Liver (tissue), 8 donors: ENCODE measurements at regions not wholly inside any gene's neighbourhood (a gene's known extent, or its start where the extent isn't known, plus 50 kb on each side); places are given as distances from the start of the nearest gene placed in this dataset.
"Not testable (repeated sequence)": the region's sequence is repeated elsewhere in the genome, so short reads cannot be mapped to it uniquely, and the experiment has no call there.

Experiments used
- DNase-seq: peaks from one replicate; pipeline ENCODE4 v3.0.0-alpha.2; 2017; ENCODE audit warnings: low spot score
- H3K27ac ChIP-seq, 2 donors: one replicate each; pipeline ENCODE4 v1.7.0; 2013; ENCODE audit warnings: inconsistent platforms in 2 of 2, low read length in 2 of 2, control low read depth in 1 of 2, low read depth in 1 of 2, mild to moderate bottlenecking in 1 of 2
- H3K27me3 ChIP-seq, 4 donors: one replicate each; pipeline versions ENCODE4 v1.6.1 to v1.7.0; 2013; ENCODE audit warnings: low read length in 3 of 4, inconsistent platforms in 1 of 4, mild to moderate bottlenecking in 1 of 4, moderate library complexity in 1 of 4; ENCODE audit not compliant: control insufficient read depth in 4 of 4, insufficient read depth in 4 of 4
- H3K36me3 ChIP-seq, 4 donors: one replicate each; pipeline versions ENCODE4 v1.6.1 to v1.7.0; 2013; ENCODE audit warnings: low read length in 3 of 4, mild to moderate bottlenecking in 3 of 4, low read depth in 1 of 4, moderate library complexity in 1 of 4; ENCODE audit not compliant: control insufficient read depth in 4 of 4, insufficient read depth in 3 of 4
- H3K4me1 ChIP-seq, 4 donors: one replicate each; pipeline versions ENCODE4 v1.6.1 to v1.7.0; 2013; ENCODE audit warnings: low read length in 3 of 4, mild to moderate bottlenecking in 3 of 4, moderate library complexity in 1 of 4; ENCODE audit not compliant: control insufficient read depth in 4 of 4, insufficient read depth in 4 of 4
- H3K4me3 ChIP-seq, 3 donors: one replicate each; pipeline versions ENCODE4 v1.6.1 to v1.7.0; 2013; ENCODE audit warnings: low read length in 3 of 3, control low read depth in 1 of 3, low read depth in 1 of 3, mild to moderate bottlenecking in 1 of 3
- H3K9ac ChIP-seq, 2 donors: one replicate each; pipeline ENCODE4 v1.7.0; 2013; ENCODE audit warnings: low read length in 2 of 2, mild to moderate bottlenecking in 2 of 2, moderate library complexity in 2 of 2, control low read depth in 1 of 2, low read depth in 1 of 2
- H3K9me3 ChIP-seq, 4 donors: one replicate each; pipeline versions ENCODE4 v1.6.1 to v1.7.0; 2013; ENCODE audit warnings: low read length in 3 of 4; ENCODE audit not compliant: control insufficient read depth in 4 of 4
- EGR1 ChIP-seq, 2 donors: IDR thresholded peaks; 2 replicates each; pipeline ENCODE4 v1.6.1; 2016 to 2018; ENCODE audit warnings: antibody characterized with exemption in 2 of 2, low read depth in 2 of 2
- FOXA1 ChIP-seq: IDR thresholded peaks from 2 replicates; pipeline ENCODE4 v1.6.1; 2016; ENCODE audit warnings: antibody characterized with exemption
- GABPA ChIP-seq, 2 donors: IDR thresholded peaks in 1 of 2; conservative IDR thresholded peaks in 1 of 2; 2 replicates each; pipeline ENCODE4 v1.6.1; 2016; ENCODE audit warnings: antibody characterized with exemption in 2 of 2, mild to moderate bottlenecking in 1 of 2, moderate library complexity in 1 of 2
- HNF4A ChIP-seq, 2 donors: conservative IDR thresholded peaks; 2 replicates each; pipeline ENCODE4 v1.6.1; 2016; ENCODE audit warnings: antibody characterized with exemption in 2 of 2, mild to moderate bottlenecking in 2 of 2
- HNF4G ChIP-seq: IDR thresholded peaks from 2 replicates; pipeline ENCODE4 v1.6.1; 2016; ENCODE audit warnings: antibody characterized with exemption
- NR2F2 ChIP-seq: IDR thresholded peaks from 2 replicates; pipeline ENCODE4 v1.6.1; 2016; ENCODE audit warnings: antibody characterized with exemption
- RAD21 ChIP-seq, 2 donors: IDR thresholded peaks; 2 replicates each; pipeline ENCODE4 v1.6.1; 2016; ENCODE audit warnings: antibody characterized with exemption in 2 of 2, mild to moderate bottlenecking in 2 of 2
- RXRA ChIP-seq, 2 donors: IDR thresholded peaks; 2 replicates each; pipeline ENCODE4 v1.6.1; 2017 to 2018; ENCODE audit warnings: antibody characterized with exemption in 2 of 2, mild to moderate bottlenecking in 1 of 2
- SP1 ChIP-seq: IDR thresholded peaks from 2 replicates; pipeline ENCODE4 v1.6.1; 2018; ENCODE audit warnings: antibody characterized with exemption, mild to moderate bottlenecking
- TAF1 ChIP-seq: conservative IDR thresholded peaks from 2 replicates; pipeline ENCODE4 v1.6.1; 2016; ENCODE audit warnings: antibody characterized with exemption, mild to moderate bottlenecking
- YY1 ChIP-seq: IDR thresholded peaks from 2 replicates; pipeline ENCODE4 v1.6.1; 2016; ENCODE audit warnings: antibody characterized with exemption, mild to moderate bottlenecking
- WGBS: extraction: QIAGEN DNeasy Blood & Tissue Kit; methylation state at CpG from one replicate; pipeline ENCODE4 v1.1.7; 2013; 5-methylcytosine and 5-hydroxymethylcytosine counted together
- TF ChIP-seq, protein P1 (sequence below): IDR thresholded peaks from 2 replicates; pipeline ENCODE4 v1.6.1; 2016; ENCODE audit warnings: antibody characterized with exemption
- TF ChIP-seq, protein P2 (sequence below): fragments of 150-350 bp; IDR thresholded peaks from 2 replicates; pipeline ENCODE4 v1.5.1; 2017; ENCODE audit warnings: improper control_type of control experiment, low read depth, low read length; ENCODE audit not compliant: missing input control
- TF ChIP-seq, protein P3 (sequence below): IDR thresholded peaks from 2 replicates; pipeline ENCODE4 v1.6.1; 2016; ENCODE audit warnings: antibody characterized with exemption
- TF ChIP-seq, protein P4 (sequence below): IDR thresholded peaks from 2 replicates; pipeline ENCODE4 v1.6.1; 2016; ENCODE audit warnings: antibody characterized with exemption
- donor health status: healthy.
- donor health status: healthy.
- donor health status: healthy.
- donor health status: healthy.
- donor health status: healthy.

DNA sequence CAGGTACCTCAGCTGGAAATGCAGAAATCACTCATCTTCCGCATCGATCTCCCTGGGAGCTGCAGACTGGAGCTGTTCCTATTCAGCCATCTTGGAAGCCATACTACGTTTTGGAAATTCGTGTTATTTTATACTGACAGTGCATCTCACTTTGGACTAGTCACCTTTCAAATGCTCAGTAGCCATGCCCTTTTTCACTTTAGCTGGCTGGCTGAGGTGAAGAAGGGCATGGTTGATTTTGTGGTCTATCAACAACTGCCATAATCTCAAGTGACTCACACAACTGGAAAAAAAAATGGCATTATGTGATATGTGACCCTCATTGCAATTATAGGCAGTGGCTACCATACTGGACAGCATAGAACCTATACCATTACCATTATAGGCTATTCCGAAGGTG lies 100.5 kb downstream of the CCDC71L start:
- Histone ChIP-seq H3K9me3 (no peaks in the 10 kb centered on the region), H3K4me1 (no peaks in the 10 kb centered on the region), H3K27me3 (no peaks in the 10 kb centered on the region), H3K36me3 (no peaks in the 10 kb centered on the region), H3K9ac (no peak overlapping the region), H3K27ac (no peak overlapping the region), H3K4me3 (no peak overlapping the region)
- DNase-seq = no peak
- TF ChIP-seq YY1 = no peak
- TF ChIP-seq HNF4G = no peak
- no peak for TF ChIP-seq RAD21 (IDR thresholded peaks at IDR 0.05)
- TF ChIP-seq EGR1 (IDR thresholded peaks at IDR 0.05; ENCODE audit: low read depth in 2 of 2) = no peak
- no peak for TF ChIP-seq SP1
- TF ChIP-seq RXRA (IDR thresholded peaks at IDR 0.05) = no peak
- TF ChIP-seq, protein P1, sequence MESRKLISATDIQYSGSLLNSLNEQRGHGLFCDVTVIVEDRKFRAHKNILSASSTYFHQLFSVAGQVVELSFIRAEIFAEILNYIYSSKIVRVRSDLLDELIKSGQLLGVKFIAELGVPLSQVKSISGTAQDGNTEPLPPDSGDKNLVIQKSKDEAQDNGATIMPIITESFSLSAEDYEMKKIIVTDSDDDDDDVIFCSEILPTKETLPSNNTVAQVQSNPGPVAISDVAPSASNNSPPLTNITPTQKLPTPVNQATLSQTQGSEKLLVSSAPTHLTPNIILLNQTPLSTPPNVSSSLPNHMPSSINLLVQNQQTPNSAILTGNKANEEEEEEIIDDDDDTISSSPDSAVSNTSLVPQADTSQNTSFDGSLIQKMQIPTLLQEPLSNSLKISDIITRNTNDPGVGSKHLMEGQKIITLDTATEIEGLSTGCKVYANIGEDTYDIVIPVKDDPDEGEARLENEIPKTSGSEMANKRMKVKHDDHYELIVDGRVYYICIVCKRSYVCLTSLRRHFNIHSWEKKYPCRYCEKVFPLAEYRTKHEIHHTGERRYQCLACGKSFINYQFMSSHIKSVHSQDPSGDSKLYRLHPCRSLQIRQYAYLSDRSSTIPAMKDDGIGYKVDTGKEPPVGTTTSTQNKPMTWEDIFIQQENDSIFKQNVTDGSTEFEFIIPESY = no peak
- TF ChIP-seq, protein P2, sequence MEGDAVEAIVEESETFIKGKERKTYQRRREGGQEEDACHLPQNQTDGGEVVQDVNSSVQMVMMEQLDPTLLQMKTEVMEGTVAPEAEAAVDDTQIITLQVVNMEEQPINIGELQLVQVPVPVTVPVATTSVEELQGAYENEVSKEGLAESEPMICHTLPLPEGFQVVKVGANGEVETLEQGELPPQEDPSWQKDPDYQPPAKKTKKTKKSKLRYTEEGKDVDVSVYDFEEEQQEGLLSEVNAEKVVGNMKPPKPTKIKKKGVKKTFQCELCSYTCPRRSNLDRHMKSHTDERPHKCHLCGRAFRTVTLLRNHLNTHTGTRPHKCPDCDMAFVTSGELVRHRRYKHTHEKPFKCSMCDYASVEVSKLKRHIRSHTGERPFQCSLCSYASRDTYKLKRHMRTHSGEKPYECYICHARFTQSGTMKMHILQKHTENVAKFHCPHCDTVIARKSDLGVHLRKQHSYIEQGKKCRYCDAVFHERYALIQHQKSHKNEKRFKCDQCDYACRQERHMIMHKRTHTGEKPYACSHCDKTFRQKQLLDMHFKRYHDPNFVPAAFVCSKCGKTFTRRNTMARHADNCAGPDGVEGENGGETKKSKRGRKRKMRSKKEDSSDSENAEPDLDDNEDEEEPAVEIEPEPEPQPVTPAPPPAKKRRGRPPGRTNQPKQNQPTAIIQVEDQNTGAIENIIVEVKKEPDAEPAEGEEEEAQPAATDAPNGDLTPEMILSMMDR = no peak
- no peak for TF ChIP-seq NR2F2
- TF ChIP-seq FOXA1 = no peak
- no peak for TF ChIP-seq HNF4A (conservative IDR thresholded peaks at IDR 0.05)
- no peak for TF ChIP-seq TAF1
- TF ChIP-seq, protein P3, sequence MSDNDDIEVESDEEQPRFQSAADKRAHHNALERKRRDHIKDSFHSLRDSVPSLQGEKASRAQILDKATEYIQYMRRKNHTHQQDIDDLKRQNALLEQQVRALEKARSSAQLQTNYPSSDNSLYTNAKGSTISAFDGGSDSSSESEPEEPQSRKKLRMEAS = no peak
- TF ChIP-seq GABPA (IDR thresholded peaks at IDR 0.05 in 1 of 2, conservative IDR thresholded peaks at IDR 0.05 in 1 of 2) = no peak
- TF ChIP-seq, protein P4, sequence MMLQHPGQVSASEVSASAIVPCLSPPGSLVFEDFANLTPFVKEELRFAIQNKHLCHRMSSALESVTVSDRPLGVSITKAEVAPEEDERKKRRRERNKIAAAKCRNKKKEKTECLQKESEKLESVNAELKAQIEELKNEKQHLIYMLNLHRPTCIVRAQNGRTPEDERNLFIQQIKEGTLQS = no peak
- whole genome bisulfite sequencing = 93% methylated on average over 5 of the region's 5 CpGs

DNA sequence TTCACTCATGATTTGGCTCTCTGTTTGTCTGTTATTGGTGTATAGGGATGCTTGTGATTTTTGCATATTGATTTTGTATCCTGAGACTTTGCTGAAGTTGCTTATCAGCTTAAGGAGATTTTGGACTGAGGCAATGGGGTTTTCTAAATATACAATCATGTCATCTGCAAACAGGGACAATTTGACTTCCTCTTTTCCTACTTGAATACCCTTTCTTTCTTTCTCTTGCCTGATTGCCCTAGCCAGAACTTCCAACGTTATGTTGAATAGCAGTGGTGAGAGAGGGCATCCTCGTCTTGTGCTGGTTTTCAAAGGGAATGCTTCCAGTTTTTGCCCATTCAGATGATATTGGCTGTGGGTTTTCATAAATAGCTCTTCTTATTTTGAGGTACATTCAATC lies 104.7 kb downstream of the CCDC71L start:
- H3K9ac ChIP-seq, H3K36me3 ChIP-seq, DNase-seq, H3K27ac ChIP-seq, H3K4me3 ChIP-seq, H3K4me1 ChIP-seq, H3K9me3 ChIP-seq, H3K27me3 ChIP-seq: not testable (repeated sequence)
- 74% methylated on average over 2 of the region's 2 CpGs for WGBS

DNA sequence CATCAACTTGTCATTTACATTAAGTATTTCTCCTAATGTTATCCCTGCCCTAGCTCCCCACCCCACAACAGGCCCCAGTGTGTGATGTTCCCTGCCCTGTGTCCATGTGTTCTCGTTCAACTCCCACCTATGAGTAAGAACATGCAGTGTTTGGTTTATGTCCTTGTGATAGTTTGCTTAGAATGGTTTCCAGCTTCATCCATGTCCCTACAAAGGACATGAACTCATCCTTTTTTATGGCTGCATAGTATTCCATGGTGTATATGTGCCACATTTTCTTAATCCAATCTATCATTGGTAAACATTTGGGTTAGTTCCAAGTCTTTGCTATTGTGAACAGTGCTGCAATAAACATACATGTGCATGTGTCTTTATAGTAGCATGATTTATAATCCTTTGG lies 106.3 kb downstream of the CCDC71L start:
- H3K27ac ChIP-seq, H3K4me3 ChIP-seq, H3K27me3 ChIP-seq, H3K36me3 ChIP-seq, DNase-seq, H3K9me3 ChIP-seq, H3K9ac ChIP-seq, H3K4me1 ChIP-seq: not testable (repeated sequence)
- 94% methylated on average over 1 of the region's 1 CpG for WGBS
